ENCODE measurements at regions not wholly inside any gene's neighbourhood (a gene's known extent, or its start where the extent isn't known, plus 50 kb on each side); places are given as distances from the start of the nearest gene placed in this dataset.

- DNase-seq, result no peak
Measured at GRCh38 chr11:109981031-109981636, 112.1 kb upstream of the ZC3H12C start.

GRCh38 chr11:109983358-109983757 lies 109.8 kb upstream of the ZC3H12C start:
- DNase-seq, result no peak

GRCh38 chr11:109984634-109985289 lies 108.4 kb upstream of the ZC3H12C start:
- DNase-seq, result no peak

GRCh38 chr11:109986488-109986887 lies 106.7 kb upstream of the ZC3H12C start:
- DNase-seq, result no peak

GRCh38 chr11:109991835-109992234 lies 101.4 kb upstream of the ZC3H12C start:
- no peak for DNase-seq

- DNase-seq, result no peak
Measured at GRCh38 chr11:109993786-109994185, 99.4 kb upstream of the ZC3H12C start.

GRCh38 chr11:109994907-109995306 lies 98.3 kb upstream of the ZC3H12C start:
- DNase-seq, result no peak

GRCh38 chr11:109996060-109996459 lies 97.1 kb upstream of the ZC3H12C start:
- no peak for DNase-seq

- no peak for DNase-seq
Measured at GRCh38 chr11:109998921-109999320, 94.3 kb upstream of the ZC3H12C start.

- DNase-seq, result no peak
Measured at GRCh38 chr11:110000031-110000502, 93.1 kb upstream of the ZC3H12C start.

GRCh38 chr11:110000850-110001249 lies 92.3 kb upstream of the ZC3H12C start:
- DNase-seq, result no peak

- DNase-seq, result no peak
Measured at GRCh38 chr11:110003426-110003825, 89.8 kb upstream of the ZC3H12C start.

- DNase-seq, result no peak
Measured at GRCh38 chr11:110011595-110011994, 81.6 kb upstream of the ZC3H12C start.

- no peak for DNase-seq
Measured at GRCh38 chr11:110015695-110016094, 77.5 kb upstream of the ZC3H12C start.

- DNase-seq, result no peak
Measured at GRCh38 chr11:110019675-110020074, 73.5 kb upstream of the ZC3H12C start.

- no peak for DNase-seq
Measured at GRCh38 chr11:110022548-110022947, 70.6 kb upstream of the ZC3H12C start.

- no peak for DNase-seq
Measured at GRCh38 chr11:110023711-110024110, 69.5 kb upstream of the ZC3H12C start.

- DNase-seq, result no peak
Measured at GRCh38 chr11:110026858-110027626, 66.2 kb upstream of the ZC3H12C start.

GRCh38 chr11:110027627-110028371 lies 65.4 kb upstream of the ZC3H12C start:
- no peak for DNase-seq

GRCh38 chr11:110028921-110029320 lies 64.3 kb upstream of the ZC3H12C start:
- DNase-seq, result no peak

- no peak for DNase-seq
Measured at GRCh38 chr11:110029714-110030113, 63.5 kb upstream of the ZC3H12C start.

GRCh38 chr11:110031171-110031570 lies 62.0 kb upstream of the ZC3H12C start:
- no peak for DNase-seq

- DNase-seq, result no peak
Measured at GRCh38 chr11:110032259-110032658, 60.9 kb upstream of the ZC3H12C start.
